ENCODE measurements at regions not wholly inside any gene's neighbourhood (a gene's known extent, or its start where the extent isn't known, plus 50 kb on each side); places are given as distances from the start of the nearest gene placed in this dataset.

GRCh38 chr3:165283328-165283727, 87.1 kb upstream of the SLITRK3 start:
- no peak for DNase-seq

GRCh38 chr3:165279471-165279870, 83.3 kb upstream of the SLITRK3 start:
- no peak for DNase-seq

GRCh38 chr3:165273411-165273810, 77.2 kb upstream of the SLITRK3 start:
- DNase-seq = no peak

- DNase-seq = no peak
These were observed 63.5 kb upstream of the SLITRK3 start for GRCh38 chr3:165259541-165260193.

GRCh38 chr3:165256554-165257065, 60.4 kb upstream of the SLITRK3 start:
- no peak for DNase-seq

GRCh38 chr3:165254812-165255211, 58.6 kb upstream of the SLITRK3 start:
- DNase-seq = peak; percentile 53

All from DMS153 (cell line).